Body of pancreas (tissue), 4 donors: ENCODE measurements at regions not wholly inside any gene's neighbourhood (a gene's known extent, or its start where the extent isn't known, plus 50 kb on each side); places are given as distances from the start of the nearest gene placed in this dataset.

Experiments
- ATAC-seq: fragments of 150-250 bp; one replicate; pipeline ENCODE4 v1.9.1; 2016
- DNase-seq, 4 donors: peaks; one replicate each; pipeline ENCODE4 v3.0.0-alpha.2; 2019
- H3K27ac ChIP-seq, 4 donors: fragments of 200-600 bp; sonication (generic); 1 replicate in 3 of 4; 2 replicates in 1 of 4; pipeline versions ENCODE4 v1.5.1 to v1.6.1; 2016 to 2019; ENCODE audit warnings: mild to moderate bottlenecking in 1 of 4, mixed read lengths in 1 of 4, moderate library complexity in 1 of 4
- H3K27me3 ChIP-seq, 2 donors: fragments of 200-600 bp; sonication (generic); one replicate each; pipeline ENCODE4 v1.6.0; 2016; ENCODE audit warnings: mild to moderate bottlenecking in 1 of 2
- H3K36me3 ChIP-seq, 2 donors: fragments of 200-600 bp; sonication (generic); replicated peaks in 1 of 2; 2 replicates each; pipeline ENCODE4 v1.5.1; 2016; ENCODE audit warnings: low read depth in 2 of 2; ENCODE audit not compliant: insufficient read depth in 1 of 2
- H3K4me1 ChIP-seq: fragments of 200-600 bp; sonication (generic); one replicate; pipeline ENCODE4 v1.6.0; 2016
- H3K4me3 ChIP-seq, 2 donors: fragments of 200-600 bp; sonication (generic); 1 replicate in 1 of 2; 2 replicates in 1 of 2; pipeline ENCODE4 v1.5.1; 2016 to 2019
- H3K9me3 ChIP-seq, 3 donors: fragments of 200-600 bp; sonication (generic); 1 replicate in 2 of 3; 2 replicates in 1 of 3; pipeline ENCODE4 v1.5.1; 2016
- POLR2A ChIP-seq, 3 donors: fragments of 450-650 bp; IDR thresholded peaks; one replicate each; pipeline ENCODE4 v1.6.1; 2016; ENCODE audit warnings: antibody characterized with exemption in 3 of 3, mild to moderate bottlenecking in 2 of 3
- WGBS, 2 donors: methylation state at CpG; one replicate each; pipeline ENCODE4 v1.1.5; 2017; 5-methylcytosine and 5-hydroxymethylcytosine counted together
- intact Hi-C: fragments of 100-400 bp; cut with DNase I; formaldehyde crosslinking; loops from one replicate; pipeline ENCODE4 v1.15.1; 2023
- TF ChIP-seq, protein P1 (sequence below), 7 experiments: fragments of 450-650 bp in 4 of 7; fragments of 200-600 bp in 3 of 7; sonication (generic) in 3 of 7; IDR thresholded peaks; one replicate each; pipeline ENCODE4 v1.5.1; 2016 to 2019; ENCODE audit warnings: antibody characterized with exemption in 7 of 7

DNA sequence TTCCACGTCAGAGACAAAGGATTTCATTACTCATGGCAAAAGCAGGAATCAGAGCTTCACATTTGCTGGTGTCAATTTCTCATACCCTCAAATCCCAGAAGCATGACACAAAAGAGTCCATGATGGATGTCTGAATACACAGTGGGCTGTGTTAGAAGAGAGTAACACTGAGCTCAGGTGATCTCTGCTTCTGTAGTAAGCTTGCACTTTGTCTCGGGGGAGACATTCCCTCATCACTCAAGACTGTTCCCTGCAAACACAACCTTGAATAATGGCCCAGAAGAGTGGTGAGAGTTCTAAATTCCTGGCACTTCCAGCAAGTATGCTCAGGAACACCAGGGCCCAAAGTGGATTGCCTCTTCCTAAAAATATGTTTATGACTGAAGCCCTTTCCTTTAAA lies 1787.2 kb upstream of the SEL1L start:
- no peak for TF ChIP-seq POLR2A (IDR thresholded peaks at IDR 0.05)
- TF ChIP-seq, protein P1, sequence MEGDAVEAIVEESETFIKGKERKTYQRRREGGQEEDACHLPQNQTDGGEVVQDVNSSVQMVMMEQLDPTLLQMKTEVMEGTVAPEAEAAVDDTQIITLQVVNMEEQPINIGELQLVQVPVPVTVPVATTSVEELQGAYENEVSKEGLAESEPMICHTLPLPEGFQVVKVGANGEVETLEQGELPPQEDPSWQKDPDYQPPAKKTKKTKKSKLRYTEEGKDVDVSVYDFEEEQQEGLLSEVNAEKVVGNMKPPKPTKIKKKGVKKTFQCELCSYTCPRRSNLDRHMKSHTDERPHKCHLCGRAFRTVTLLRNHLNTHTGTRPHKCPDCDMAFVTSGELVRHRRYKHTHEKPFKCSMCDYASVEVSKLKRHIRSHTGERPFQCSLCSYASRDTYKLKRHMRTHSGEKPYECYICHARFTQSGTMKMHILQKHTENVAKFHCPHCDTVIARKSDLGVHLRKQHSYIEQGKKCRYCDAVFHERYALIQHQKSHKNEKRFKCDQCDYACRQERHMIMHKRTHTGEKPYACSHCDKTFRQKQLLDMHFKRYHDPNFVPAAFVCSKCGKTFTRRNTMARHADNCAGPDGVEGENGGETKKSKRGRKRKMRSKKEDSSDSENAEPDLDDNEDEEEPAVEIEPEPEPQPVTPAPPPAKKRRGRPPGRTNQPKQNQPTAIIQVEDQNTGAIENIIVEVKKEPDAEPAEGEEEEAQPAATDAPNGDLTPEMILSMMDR (IDR thresholded peaks at IDR 0.05): no peak
- no peak for ATAC-seq
- H3K36me3 ChIP-seq: no peaks in the 10 kb centered on the region
- no peak overlapping the region for H3K27ac ChIP-seq
- intact Hi-C loops: no loop called here
- H3K4me3 ChIP-seq: no peak overlapping the region
- WGBS, 2 donors: 72 to 89% methylated on average over 2 of the region's 2 CpGs
- no peaks in the 10 kb centered on the region for H3K4me1 ChIP-seq
- no peaks in the 10 kb centered on the region for H3K27me3 ChIP-seq
- no peaks in the 10 kb centered on the region for H3K9me3 ChIP-seq
- no peak for DNase-seq

DNA sequence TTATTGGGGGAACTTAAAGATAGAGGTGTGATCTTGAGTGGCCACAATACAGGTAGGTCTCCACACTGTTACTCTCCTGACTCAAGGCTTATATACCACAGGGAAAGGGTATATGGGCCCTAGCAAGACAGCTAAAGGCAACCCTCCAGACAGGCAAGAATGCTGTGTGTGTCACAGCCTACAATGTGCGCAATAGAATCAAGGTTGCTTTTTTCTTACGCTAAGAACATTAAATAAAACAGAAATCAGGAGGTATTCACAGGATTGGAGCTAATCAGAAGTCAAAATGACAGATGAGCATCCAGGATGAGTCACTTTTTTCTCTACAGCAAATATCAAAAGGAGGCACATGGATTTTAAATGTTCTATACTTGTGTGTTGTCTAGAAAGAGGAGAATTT lies 1797.9 kb upstream of the SEL1L start:
- TF ChIP-seq POLR2A (IDR thresholded peaks at IDR 0.05): no peak
- TF ChIP-seq, protein P1 (IDR thresholded peaks at IDR 0.05): no peak
- WGBS, 2 donors: 90 to 94% methylated on average over 2 of the region's 2 CpGs
- H3K4me3 ChIP-seq: no peak overlapping the region
- ATAC-seq (no peak), DNase-seq (no peak)
- H3K27me3 ChIP-seq: no peaks in the 10 kb centered on the region
- no peaks in the 10 kb centered on the region for H3K36me3 ChIP-seq
- intact Hi-C loops: no loop called here
- H3K9me3 ChIP-seq: no peaks in the 10 kb centered on the region
- H3K4me1 ChIP-seq: no peaks in the 10 kb centered on the region
- no peak overlapping the region for H3K27ac ChIP-seq

GRCh38 chr14:83342590-83342989 lies 1808.9 kb upstream of the SEL1L start:
- H3K27ac ChIP-seq: no peak overlapping the region
- TF ChIP-seq POLR2A (IDR thresholded peaks at IDR 0.05): no peak
- TF ChIP-seq, protein P1 (IDR thresholded peaks at IDR 0.05): no peak
- DNase-seq (peak in 2 of 4 donors; percentile 5 to 10), ATAC-seq (no peak)
- H3K9me3 ChIP-seq: no peaks in the 10 kb centered on the region
- no peaks in the 10 kb centered on the region for H3K36me3 ChIP-seq
- H3K4me1 ChIP-seq: no peaks in the 10 kb centered on the region
- H3K27me3 ChIP-seq: no peaks in the 10 kb centered on the region
- 83 to 89% methylated on average over 9 of the region's 9 CpGs for WGBS, 2 donors
- intact Hi-C loops: no loop called here
- H3K4me3 ChIP-seq: no peak overlapping the region

DNA sequence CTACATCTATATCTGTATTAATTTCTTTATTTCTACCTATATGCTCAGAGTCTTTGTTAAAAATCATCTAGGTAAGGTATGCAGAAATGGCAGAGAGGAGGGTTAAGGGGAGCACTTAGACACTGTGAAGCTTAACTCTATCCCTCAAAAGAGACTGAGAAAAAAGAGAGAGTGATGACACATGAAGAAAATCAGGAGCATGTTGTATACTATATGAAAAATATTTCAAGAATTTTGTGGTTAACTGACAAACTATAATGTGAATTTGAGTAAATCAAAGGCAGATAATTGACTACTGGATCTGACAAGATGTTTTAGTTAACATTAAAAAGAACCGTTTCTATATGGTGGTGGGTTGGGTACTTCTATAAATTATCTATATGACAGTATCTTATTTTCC lies 1814.2 kb upstream of the SEL1L start:
- no peak for DNase-seq
- ATAC-seq: no peak
- TF ChIP-seq, protein P1 (IDR thresholded peaks at IDR 0.05): no peak
- TF ChIP-seq POLR2A (IDR thresholded peaks at IDR 0.05): no peak
- Histone ChIP-seq H3K4me3 (no peak overlapping the region), H3K36me3 (no peaks in the 10 kb centered on the region), H3K9me3 (no peaks in the 10 kb centered on the region), H3K27me3 (no peaks in the 10 kb centered on the region), H3K4me1 (no peaks in the 10 kb centered on the region), H3K27ac (no peak overlapping the region)
- 33 to 49% methylated on average over 1 of the region's 1 CpG for WGBS, 2 donors
- intact Hi-C loops: no loop called here

- TF ChIP-seq, protein P1 (IDR thresholded peaks at IDR 0.05): no peak
- no peaks in the 10 kb centered on the region for H3K9me3 ChIP-seq
- no peaks in the 10 kb centered on the region for H3K4me1 ChIP-seq
- no peak overlapping the region for H3K27ac ChIP-seq
- no peaks in the 10 kb centered on the region for H3K36me3 ChIP-seq
- WGBS, 2 donors: 74 to 79% methylated on average over 2 of the region's 2 CpGs
- intact Hi-C loops: no loop called here
- H3K27me3 ChIP-seq: no peaks in the 10 kb centered on the region
- no peak overlapping the region for H3K4me3 ChIP-seq
- ATAC-seq: no peak
- DNase-seq: no peak
Measured at GRCh38 chr14:83355609-83356008, 1822.0 kb upstream of the SEL1L start.
